ENCODE measurements at regions not wholly inside any gene's neighbourhood (a gene's known extent, or its start where the extent isn't known, plus 50 kb on each side); places are given as distances from the start of the nearest gene placed in this dataset.

DNA sequence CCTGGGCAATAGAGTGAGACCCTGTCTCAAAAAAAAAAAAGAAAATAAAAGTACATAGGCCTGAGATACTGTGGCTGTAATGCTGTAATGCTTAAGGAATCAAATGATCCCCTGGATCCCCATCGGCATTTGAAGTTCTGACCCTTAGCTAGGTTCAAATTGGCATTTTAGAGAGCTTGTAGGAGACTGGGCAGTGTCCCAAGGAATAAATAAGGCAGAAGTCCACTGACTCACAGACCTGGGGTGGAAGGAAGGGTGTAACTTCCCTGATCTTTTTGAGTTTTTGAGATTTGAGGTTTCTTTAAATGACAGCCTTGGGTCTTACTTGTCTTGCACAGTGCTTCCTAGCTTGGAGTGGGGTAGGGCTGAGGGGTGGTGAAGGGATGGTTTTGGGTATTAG lies 553.7 kb downstream of the SLC4A3 start:
- DNase-seq = no peak

DNA sequence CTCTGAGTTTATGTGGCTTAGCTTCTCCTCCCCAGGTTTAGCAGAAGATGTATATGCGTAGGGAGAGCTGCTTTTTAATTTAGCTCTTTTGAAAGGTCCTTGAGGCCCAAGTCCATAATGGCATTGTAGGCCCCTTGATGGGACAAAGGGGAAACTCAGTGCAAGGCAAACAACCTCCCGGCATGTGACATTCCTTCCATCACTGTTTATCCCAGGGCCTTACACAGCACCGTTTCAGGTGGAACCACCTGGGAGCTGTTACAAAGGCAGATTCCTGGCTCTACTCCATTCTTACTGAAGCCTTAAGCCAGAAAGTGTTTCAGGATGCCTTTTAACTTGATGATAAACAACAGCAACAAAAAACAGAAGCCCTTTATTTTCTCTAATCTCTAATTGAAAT lies 555.4 kb downstream of the SLC4A3 start:
- DNase-seq = no peak

DNA sequence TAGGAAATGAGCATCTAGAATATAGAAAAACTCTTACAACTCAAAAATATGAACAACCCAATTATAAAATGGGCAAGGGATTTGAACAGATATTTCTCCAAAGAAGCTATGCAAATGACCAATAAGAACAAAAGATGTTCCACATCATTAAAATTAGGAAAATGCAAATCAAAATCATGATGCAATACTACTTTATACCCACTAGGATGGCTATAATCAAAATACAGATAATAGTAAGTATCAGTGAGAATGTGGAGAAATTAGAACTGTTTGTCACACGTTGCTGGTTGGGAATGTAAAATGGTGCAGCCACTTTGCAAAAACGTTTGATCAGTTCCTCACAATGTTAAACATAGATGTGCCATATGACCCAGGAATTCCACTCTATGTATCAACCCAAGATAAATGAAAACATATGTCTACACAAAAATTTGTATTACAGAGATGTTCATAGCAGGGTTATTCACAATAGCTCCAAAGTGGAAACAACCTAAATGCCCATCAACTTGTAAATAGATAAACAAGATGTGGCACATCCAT lies 558.4 kb downstream of the SLC4A3 start:
- no peak for DNase-seq

DNA sequence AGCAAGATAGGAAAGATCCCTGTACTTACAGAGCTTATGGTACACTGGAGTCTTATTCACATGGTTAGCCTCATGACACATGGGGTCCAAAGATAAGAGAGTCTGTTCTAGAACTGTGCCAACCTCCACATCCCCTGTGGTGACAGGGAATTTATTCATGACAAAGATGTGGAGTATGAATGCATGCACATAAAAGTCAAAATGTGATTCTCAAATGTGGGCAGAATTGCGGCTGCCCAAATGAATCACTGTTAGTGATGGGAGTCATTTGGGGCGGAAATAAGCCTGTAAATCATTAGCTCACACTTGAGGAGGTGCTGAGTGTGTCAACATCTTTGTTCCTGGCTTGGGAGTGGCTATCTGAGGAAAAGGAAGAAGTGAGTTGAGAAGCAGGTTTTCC lies 560.6 kb downstream of the SLC4A3 start:
- no peak for DNase-seq

GRCh38 chr2:220191031-220191430 lies 563.6 kb downstream of the SLC4A3 start:
- no peak for DNase-seq

DNA sequence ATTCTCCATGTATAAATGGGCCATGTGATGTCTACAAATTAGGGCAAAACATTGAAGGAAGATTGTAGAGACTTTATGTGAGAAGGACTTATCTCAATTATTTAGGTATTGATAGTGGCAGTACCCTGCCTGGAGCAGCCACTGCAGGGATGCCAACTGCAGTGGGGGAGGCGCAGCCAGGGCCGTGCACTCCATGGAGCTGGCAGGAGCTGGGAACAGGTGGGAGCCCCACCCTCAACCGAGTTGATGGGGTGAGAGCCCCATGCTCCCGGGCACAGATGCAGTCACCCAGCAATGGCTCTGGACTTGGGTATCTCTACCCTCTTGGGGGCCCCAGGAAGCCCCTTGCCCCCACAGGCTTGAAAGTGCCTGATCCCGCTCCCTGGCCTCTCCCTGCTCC lies 564.3 kb downstream of the SLC4A3 start:
- DNase-seq = no peak

DNA sequence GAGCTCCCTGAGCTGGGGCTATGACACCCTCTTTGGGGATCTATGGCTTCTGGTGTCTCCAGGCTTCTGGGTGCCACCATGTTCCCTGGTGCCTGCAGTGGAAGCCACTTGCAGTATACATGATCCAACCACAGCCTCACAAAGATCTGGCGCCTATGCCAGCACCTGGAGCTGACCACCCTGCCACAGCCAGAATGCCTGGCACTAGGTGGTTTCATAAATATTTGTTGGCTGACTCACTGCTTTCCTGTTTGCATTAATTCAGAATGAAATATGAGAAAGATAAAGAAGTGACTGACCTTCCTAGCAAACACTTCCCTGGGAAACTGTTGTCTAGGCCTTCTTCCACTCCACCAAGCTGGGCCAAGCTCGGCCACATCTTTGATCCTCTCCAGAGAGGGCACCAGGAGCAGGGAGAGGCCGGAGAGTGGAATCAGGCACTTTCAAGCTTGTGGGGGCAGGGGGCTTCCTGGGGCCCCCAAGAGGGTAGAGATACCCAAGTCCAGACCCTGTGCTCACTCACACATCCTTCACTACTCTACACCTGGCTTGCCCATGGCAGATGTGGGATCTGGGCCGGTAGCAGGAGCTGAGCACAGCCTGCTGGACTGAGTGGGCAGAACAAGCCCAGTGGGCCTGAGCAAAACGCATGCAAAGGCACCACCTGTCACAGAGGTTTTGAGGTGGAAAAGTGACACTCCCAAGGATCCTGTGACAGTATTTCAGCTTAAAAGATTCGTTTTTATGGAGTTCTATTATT lies 565.7 kb downstream of the SLC4A3 start:
- DNase-seq = no peak

DNA sequence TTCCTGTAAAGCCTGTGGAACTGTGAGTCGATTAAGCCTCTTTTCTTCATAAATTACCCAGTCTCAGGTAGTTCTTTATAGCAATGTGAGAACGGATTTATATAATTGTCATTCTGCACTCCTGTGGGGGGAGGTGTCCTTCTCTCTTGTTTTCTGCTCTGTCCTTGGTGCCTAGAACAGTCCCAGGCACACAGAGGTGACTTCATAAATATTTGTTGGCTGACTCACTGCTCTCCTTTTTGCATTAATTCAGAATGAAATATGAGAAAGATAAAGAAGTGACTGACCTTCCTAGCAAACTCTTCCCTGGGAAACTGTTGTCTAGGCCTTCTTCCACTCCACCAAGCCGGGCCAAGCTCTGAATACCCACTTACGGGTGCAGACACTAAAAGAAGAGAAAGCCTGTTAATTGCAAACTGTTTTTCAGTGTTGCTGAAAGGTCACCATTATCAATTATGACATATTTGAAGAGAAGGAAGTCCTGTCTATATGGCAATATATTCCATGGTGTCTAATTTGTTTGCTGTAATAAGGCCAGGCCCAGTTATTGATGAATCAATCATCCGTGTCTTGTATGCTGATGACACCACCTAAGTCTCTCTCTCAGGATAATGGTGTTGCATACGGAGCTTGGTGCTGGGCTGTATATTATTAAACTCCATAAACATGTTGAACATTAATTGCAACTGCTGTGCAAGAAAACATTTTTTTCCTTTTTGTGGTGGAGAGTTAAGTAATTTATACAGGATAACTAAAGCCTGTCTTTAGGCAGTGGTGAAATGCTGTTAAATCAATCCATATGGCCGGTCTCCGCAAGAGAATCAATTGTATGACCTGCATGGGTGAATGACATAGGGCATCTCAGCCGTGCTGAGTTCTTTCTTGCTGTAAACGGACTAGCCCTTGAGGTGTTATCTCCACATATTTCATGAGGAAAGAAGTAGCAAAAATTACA lies 567.5 kb downstream of the SLC4A3 start:
- no peak for DNase-seq

GRCh38 chr2:220198896-220199295 lies 571.5 kb downstream of the SLC4A3 start:
- no peak for DNase-seq

DNA sequence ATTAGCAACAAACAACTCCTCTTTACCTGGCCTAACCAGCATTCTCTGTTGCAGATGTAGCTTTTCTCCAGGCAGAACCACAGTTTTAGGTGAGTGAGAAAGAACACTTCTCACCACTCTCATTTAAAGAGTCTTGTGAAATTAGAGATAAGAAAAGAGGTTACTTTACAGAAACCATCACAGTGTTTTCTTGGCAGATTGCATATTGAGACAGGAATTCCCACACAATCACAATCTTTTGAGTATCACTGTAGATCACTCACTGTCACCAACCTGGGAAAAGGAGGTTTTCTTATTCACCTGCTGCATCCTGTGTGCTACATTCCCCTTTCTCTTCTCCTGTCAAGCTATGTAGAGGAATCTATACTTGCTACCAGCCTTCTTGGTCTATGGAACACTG lies 574.6 kb downstream of the SLC4A3 start:
- no peak for DNase-seq

DNA sequence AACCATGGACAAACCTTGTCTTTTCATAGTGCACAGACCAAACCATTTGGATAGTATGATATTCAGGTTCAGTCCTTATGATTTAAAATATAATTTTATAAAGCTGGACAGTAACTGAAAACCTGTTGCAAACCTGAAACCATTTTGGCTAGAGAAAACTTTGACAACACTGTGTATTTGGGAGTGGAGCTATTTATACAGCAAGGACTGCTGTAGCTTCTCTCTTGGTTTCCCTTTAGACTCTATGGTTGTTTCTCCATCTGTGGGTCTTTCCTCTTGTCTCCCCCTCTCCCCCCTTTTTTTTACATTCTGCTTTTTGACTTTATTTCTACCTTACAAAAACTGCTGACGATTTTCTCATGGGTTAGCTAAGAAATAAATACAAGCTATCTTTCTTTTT lies 581.7 kb downstream of the SLC4A3 start:
- DNase-seq = no peak

DNA sequence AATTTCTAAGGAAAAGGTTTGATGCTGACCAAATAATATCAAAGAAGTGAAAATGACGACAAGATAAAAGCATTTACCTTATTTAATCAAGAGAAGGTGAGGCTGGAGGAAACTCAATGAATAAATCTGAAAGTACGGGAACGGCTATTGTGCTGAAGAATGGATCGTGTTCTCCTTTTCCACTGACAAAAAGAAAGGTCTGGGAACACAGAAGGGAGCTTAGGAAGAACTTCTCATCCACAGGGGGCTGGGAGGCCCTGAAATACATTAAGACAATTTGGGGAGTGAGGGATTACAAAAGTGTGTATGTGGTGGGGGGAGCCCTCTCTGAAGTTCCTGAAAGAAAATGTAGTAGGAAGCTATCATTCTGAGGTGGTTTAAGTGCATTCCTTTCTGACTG lies 582.3 kb downstream of the SLC4A3 start:
- DNase-seq = no peak

- no peak for DNase-seq
Measured at GRCh38 chr2:220212296-220213080, 585.1 kb downstream of the SLC4A3 start.

DNA sequence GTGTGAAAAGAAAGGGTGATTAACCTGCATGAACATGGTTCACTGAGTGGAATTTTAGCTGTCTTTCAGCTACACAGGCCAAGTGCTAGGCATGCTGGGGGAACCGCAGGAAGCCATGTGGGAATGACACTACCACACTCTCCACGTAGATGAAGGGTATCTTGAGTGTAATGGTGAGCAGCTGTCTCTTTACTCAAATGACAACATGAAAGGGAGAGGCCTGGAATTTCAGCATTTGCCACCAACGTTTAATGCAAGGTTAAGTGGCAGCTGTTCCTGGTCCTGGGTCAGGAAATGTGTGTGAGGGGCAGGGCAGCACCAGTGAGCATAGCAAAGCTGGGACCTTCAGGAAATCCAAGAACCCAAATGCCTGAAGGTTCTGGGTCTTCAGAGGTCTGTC lies 588.4 kb downstream of the SLC4A3 start:
- DNase-seq = no peak

GRCh38 chr2:220219371-220219770 lies 591.9 kb downstream of the SLC4A3 start:
- DNase-seq = no peak

DNA sequence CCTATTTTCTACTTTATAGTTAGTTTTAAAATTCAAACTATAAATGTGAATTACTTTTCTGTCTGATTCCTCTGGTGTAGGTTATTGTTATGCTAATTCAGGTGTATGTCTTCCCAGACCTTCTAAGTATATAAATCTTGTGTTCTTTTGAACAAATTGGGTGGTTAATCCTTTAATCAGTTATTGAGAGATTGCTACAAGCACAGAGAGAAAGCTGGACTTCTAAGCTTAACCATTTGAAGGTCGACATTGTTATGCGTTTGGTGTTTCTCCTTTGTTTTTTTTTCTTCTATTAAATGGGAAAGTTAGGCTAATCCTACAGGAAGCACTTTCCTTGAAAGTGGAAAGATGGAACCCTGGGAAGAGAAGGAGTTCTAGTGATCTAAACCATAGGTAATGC lies 592.6 kb downstream of the SLC4A3 start:
- DNase-seq = no peak

GRCh38 chr2:220221992-220222391 lies 594.6 kb downstream of the SLC4A3 start:
- no peak for DNase-seq

- DNase-seq = no peak
Measured at GRCh38 chr2:220224691-220225543, 597.5 kb downstream of the SLC4A3 start.

DNA sequence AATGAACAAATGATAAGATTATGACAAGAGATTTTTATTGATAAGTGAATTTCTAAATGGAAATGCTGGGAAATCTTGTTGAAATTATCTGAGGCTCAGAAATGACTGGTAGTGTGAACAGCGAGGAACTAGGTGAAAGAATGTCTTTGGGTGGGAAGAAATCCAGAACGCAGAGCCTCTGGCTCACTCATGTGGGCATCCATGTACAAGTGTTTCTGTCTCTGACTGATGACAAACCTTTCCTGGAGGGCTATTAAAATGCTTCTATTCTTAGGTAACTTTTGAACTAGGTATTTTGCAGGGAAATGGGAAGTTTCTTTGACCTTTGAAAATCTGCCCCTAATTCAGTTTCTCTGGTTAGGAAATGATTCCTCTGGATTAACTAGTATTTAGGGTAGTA lies 598.6 kb downstream of the SLC4A3 start:
- DNase-seq = no peak

GRCh38 chr2:220226546-220226945 lies 599.1 kb downstream of the SLC4A3 start:
- no peak for DNase-seq

- no peak for DNase-seq
Measured at GRCh38 chr2:220227266-220227920, 600.0 kb downstream of the SLC4A3 start.
